Endothelial cell (in vitro differentiated cells): ENCODE measurements at regions not wholly inside any gene's neighbourhood (a gene's known extent, or its start where the extent isn't known, plus 50 kb on each side); places are given as distances from the start of the nearest gene placed in this dataset.

Source experiments
- DNase-seq: peaks from one replicate; pipeline ENCODE4 v3.0.0; 2021; ENCODE audit warnings: low spot score
- H3K27ac Mint-ChIP-seq: one replicate; pipeline ENCODE4 v1.8.0; 2021; ENCODE audit warnings: mixed read lengths, inconsistent platforms; ENCODE audit not compliant: unreplicated experiment
- H3K27me3 Mint-ChIP-seq: one replicate; pipeline ENCODE4 v1.8.0; 2021; ENCODE audit warnings: mild to moderate bottlenecking, moderate library complexity, mixed read lengths, inconsistent platforms; ENCODE audit not compliant: unreplicated experiment
- H3K36me3 Mint-ChIP-seq: one replicate; pipeline ENCODE4 v1.8.0; 2021; ENCODE audit warnings: mild to moderate bottlenecking, low read depth, mixed read lengths, inconsistent platforms; ENCODE audit not compliant: unreplicated experiment
- H3K4me1 Mint-ChIP-seq: one replicate; pipeline ENCODE4 v1.8.0; 2021; ENCODE audit warnings: mild to moderate bottlenecking, mixed read lengths, inconsistent platforms; ENCODE audit not compliant: unreplicated experiment
- H3K4me3 Mint-ChIP-seq: one replicate; pipeline ENCODE4 v1.8.0; 2021; ENCODE audit warnings: mild to moderate bottlenecking, mixed read lengths, inconsistent platforms; ENCODE audit not compliant: unreplicated experiment
- H3K9me3 Mint-ChIP-seq: one replicate; pipeline ENCODE4 v1.8.0; 2021; ENCODE audit warnings: mixed read lengths, inconsistent platforms; ENCODE audit not compliant: unreplicated experiment
- TF ChIP-seq, protein P1 (sequence below): fragments of 200-600 bp; sonication (generic); IDR thresholded peaks from one replicate; pipeline ENCODE4 v1.5.0; 2021; ENCODE audit warnings: antibody characterized with exemption; ENCODE audit not compliant: unreplicated experiment

DNA sequence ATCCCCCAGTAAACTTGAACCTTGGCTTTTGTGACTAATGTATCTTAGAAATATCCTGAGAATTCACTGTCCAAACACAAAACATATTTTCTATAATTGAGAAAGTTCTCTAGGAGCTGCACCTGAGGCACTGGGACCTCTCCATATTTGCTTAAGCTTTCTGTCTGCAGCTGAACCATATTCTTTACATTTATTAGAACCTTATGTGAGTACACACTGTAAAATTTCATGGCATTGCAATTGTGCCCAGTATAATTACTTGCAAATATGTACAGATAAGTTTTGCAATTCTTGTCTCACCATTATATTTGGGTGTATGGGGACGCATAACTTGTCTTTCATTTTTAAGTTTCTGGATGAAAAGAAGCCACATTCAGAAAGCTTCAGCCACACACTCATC lies 280.7 kb upstream of the KLHL1 start:
- no peak for DNase-seq
- TF ChIP-seq, protein P1, sequence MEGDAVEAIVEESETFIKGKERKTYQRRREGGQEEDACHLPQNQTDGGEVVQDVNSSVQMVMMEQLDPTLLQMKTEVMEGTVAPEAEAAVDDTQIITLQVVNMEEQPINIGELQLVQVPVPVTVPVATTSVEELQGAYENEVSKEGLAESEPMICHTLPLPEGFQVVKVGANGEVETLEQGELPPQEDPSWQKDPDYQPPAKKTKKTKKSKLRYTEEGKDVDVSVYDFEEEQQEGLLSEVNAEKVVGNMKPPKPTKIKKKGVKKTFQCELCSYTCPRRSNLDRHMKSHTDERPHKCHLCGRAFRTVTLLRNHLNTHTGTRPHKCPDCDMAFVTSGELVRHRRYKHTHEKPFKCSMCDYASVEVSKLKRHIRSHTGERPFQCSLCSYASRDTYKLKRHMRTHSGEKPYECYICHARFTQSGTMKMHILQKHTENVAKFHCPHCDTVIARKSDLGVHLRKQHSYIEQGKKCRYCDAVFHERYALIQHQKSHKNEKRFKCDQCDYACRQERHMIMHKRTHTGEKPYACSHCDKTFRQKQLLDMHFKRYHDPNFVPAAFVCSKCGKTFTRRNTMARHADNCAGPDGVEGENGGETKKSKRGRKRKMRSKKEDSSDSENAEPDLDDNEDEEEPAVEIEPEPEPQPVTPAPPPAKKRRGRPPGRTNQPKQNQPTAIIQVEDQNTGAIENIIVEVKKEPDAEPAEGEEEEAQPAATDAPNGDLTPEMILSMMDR: no peak
- no peaks in the 10 kb centered on the region for H3K36me3 Mint-ChIP-seq
- no peak overlapping the region for H3K4me3 Mint-ChIP-seq
- no peaks in the 10 kb centered on the region for H3K4me1 Mint-ChIP-seq
- peaks cover 1% of the 10 kb centered on the region for H3K27me3 Mint-ChIP-seq
- no peaks in the 10 kb centered on the region for H3K9me3 Mint-ChIP-seq
- H3K27ac Mint-ChIP-seq: no peak overlapping the region

DNA sequence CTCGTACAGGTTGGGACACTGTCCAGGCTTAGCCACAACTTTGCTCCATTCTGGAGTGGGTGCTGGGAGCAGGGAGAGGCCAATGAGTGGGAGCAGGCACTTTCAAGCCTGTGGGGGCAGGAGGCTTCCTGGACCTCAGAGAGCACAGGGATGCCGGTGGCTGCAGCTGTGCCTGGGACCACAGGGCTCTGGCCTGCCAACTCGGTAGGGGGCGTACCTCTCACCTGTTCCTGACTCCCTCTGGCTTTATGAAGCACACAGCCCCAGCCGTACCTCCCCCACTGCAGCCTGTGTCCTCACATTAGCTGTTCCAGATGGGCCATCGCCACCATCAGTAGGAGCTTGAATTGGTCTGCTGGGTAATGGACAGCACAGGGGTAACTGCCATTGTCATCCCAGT lies 278.7 kb upstream of the KLHL1 start:
- DNase-seq: no peak
- Mint-ChIP-seq H3K27me3 (peaks cover 1% of the 10 kb centered on the region), H3K9me3 (no peaks in the 10 kb centered on the region), H3K36me3 (no peaks in the 10 kb centered on the region), H3K4me3 (no peak overlapping the region), H3K27ac (no peak overlapping the region), H3K4me1 (no peaks in the 10 kb centered on the region)
- TF ChIP-seq, protein P1: no peak

- TF ChIP-seq, protein P1: no peak
- no peaks in the 10 kb centered on the region for H3K4me1 Mint-ChIP-seq
- peaks cover under 1% of the 10 kb centered on the region for H3K27me3 Mint-ChIP-seq
- no peak for DNase-seq
- H3K36me3 Mint-ChIP-seq: no peaks in the 10 kb centered on the region
- H3K4me3 Mint-ChIP-seq: no peak overlapping the region
- H3K27ac Mint-ChIP-seq: no peak overlapping the region
- no peaks in the 10 kb centered on the region for H3K9me3 Mint-ChIP-seq
Observed at GRCh38 chr13:70385852-70386251, 277.6 kb upstream of the KLHL1 start.

DNA sequence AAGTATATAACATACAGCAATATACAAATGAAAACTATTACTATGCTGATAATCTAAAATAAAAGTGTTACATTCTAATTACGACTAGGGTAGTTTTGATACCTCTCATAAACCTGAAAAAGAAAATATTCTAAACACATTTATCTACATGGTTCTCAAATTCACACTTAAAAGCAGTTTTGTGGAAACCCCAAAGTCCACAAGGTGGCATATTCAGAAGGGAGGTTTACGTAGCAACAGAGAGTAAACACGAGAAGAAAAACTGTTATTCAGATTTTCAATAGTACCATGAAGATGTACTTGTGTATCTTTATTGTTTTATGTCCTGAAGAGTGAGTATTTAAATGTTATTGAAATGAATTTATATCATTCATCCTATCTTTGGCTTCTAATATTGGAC lies 275.9 kb upstream of the KLHL1 start:
- Mint-ChIP-seq H3K9me3 (no peaks in the 10 kb centered on the region), H3K27me3 (no peaks in the 10 kb centered on the region), H3K27ac (no peak overlapping the region), H3K4me1 (no peaks in the 10 kb centered on the region), H3K36me3 (no peaks in the 10 kb centered on the region), H3K4me3 (no peak overlapping the region)
- DNase-seq: no peak
- TF ChIP-seq, protein P1: no peak

DNA sequence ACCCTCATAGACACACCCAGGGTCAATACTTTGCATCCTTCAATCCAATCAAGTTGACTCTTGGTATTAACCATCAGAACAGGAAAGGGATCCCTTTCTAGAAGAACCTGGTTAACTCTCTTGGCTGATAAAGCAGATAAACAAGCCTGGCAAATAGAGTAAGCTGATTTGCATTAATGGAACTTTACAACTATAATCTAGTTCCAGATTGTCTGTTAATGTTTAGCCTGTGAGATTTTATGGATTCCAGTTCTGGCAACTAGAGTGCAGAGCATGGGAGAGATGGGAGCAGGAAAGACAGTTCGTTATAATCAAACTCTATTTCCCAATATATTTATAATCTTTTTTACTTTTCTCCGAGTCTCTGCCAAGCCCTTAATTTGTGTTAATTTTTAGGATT lies 272.6 kb upstream of the KLHL1 start:
- H3K4me3 Mint-ChIP-seq: no peak overlapping the region
- TF ChIP-seq, protein P1: no peak
- H3K9me3 Mint-ChIP-seq: no peaks in the 10 kb centered on the region
- no peaks in the 10 kb centered on the region for H3K27me3 Mint-ChIP-seq
- DNase-seq: no peak
- no peak overlapping the region for H3K27ac Mint-ChIP-seq
- H3K4me1 Mint-ChIP-seq: no peaks in the 10 kb centered on the region
- no peaks in the 10 kb centered on the region for H3K36me3 Mint-ChIP-seq
